HG03064 (cell line): ENCODE measurements at regions not wholly inside any gene's neighbourhood (a gene's known extent, or its start where the extent isn't known, plus 50 kb on each side); places are given as distances from the start of the nearest gene placed in this dataset.
"Not testable (repeated sequence)": the region's sequence is repeated elsewhere in the genome, so short reads cannot be mapped to it uniquely, and the experiment has no call there.

ENCODE experiments used
- ATAC-seq: cut with Tn5 transposase; IDR thresholded peaks from one replicate; pipeline ENCODE4 v1.9.1; 2021; ENCODE audit warnings: low read depth; ENCODE audit not compliant: unreplicated experiment

- ATAC-seq: no peak
Observed at GRCh38 chr11:42661942-42662341, 649.9 kb upstream of the API5 start.

GRCh38 chr11:42669248-42669976 is 642.4 kb upstream of the API5 start:
- ATAC-seq: no peak

GRCh38 chr11:42674436-42674835 is 637.4 kb upstream of the API5 start:
- no peak for ATAC-seq

- ATAC-seq: no peak
Observed at GRCh38 chr11:42707541-42707940, 604.3 kb upstream of the API5 start.

- no peak for ATAC-seq
Observed at GRCh38 chr11:42709216-42709615, 602.6 kb upstream of the API5 start.

- ATAC-seq: no peak
Observed at GRCh38 chr11:42713279-42713678, 598.5 kb upstream of the API5 start.

- no peak for ATAC-seq
Observed at GRCh38 chr11:42713753-42714152, 598.0 kb upstream of the API5 start.

GRCh38 chr11:42720716-42721563 is 590.9 kb upstream of the API5 start:
- no peak for ATAC-seq

GRCh38 chr11:42727879-42728278 is 583.9 kb upstream of the API5 start:
- ATAC-seq: no peak

- no peak for ATAC-seq
Observed at GRCh38 chr11:42762348-42762747, 549.4 kb upstream of the API5 start.

- ATAC-seq: no peak
Observed at GRCh38 chr11:42764936-42765335, 546.9 kb upstream of the API5 start.

GRCh38 chr11:42768576-42768975 is 543.2 kb upstream of the API5 start:
- ATAC-seq: no peak

GRCh38 chr11:42770444-42771065 is 541.2 kb upstream of the API5 start:
- ATAC-seq: no peak

- ATAC-seq: no peak
Observed at GRCh38 chr11:42772886-42773285, 538.9 kb upstream of the API5 start.

- ATAC-seq: no peak
Observed at GRCh38 chr11:42773729-42774128, 538.1 kb upstream of the API5 start.

GRCh38 chr11:42774567-42774966 is 537.2 kb upstream of the API5 start:
- no peak for ATAC-seq

- ATAC-seq: no peak
Observed at GRCh38 chr11:42777776-42778175, 534.0 kb upstream of the API5 start.

GRCh38 chr11:42778193-42778592 is 533.6 kb upstream of the API5 start:
- ATAC-seq: no peak

GRCh38 chr11:42779555-42779954 is 532.2 kb upstream of the API5 start:
- ATAC-seq: no peak

- ATAC-seq: no peak
Observed at GRCh38 chr11:42786981-42787380, 524.8 kb upstream of the API5 start.

GRCh38 chr11:42795483-42795882 is 516.3 kb upstream of the API5 start:
- not testable (repeated sequence) for ATAC-seq
